Esophagus muscularis mucosa (tissue), 4 donors: ENCODE measurements at regions not wholly inside any gene's neighbourhood (a gene's known extent, or its start where the extent isn't known, plus 50 kb on each side); places are given as distances from the start of the nearest gene placed in this dataset.
A peak's percentile ranks its signal among the peaks of the same experiment; 100 is the strongest.

ENCODE experiments used
- DNase-seq: peaks from one replicate; pipeline ENCODE4 v3.0.0-alpha.2; 2017; ENCODE audit errors: extremely low spot score
- H3K27ac ChIP-seq, 4 donors: fragments of 200-600 bp; sonication (generic); replicated peaks in 1 of 4; 1 replicate in 3 of 4; 2 replicates in 1 of 4; pipeline ENCODE4 v1.5.1; 2016 to 2019; ENCODE audit warnings: mild to moderate bottlenecking in 1 of 4
- H3K27me3 ChIP-seq, 4 donors: fragments of 200-600 bp; sonication (generic); one replicate each; pipeline versions ENCODE4 v1.5.1 to v1.6.0; 2016 to 2019
- H3K36me3 ChIP-seq, 4 donors: fragments of 200-600 bp; sonication (generic); one replicate each; pipeline ENCODE4 v1.5.1; 2016 to 2019
- H3K4me1 ChIP-seq, 4 donors: fragments of 200-600 bp; sonication (generic); one replicate each; pipeline ENCODE4 v1.5.1; 2016 to 2019
- H3K4me3 ChIP-seq, 4 donors: fragments of 200-600 bp; sonication (generic); 1 replicate in 2 of 4; 2 replicates in 2 of 4; pipeline ENCODE4 v1.5.1; 2016 to 2019; ENCODE audit warnings: mild to moderate bottlenecking in 4 of 4, moderate library complexity in 1 of 4
- H3K9me3 ChIP-seq, 4 donors: fragments of 200-600 bp; sonication (generic); 1 replicate in 3 of 4; 2 replicates in 1 of 4; pipeline ENCODE4 v1.5.1; 2016 to 2019
- CTCF ChIP-seq, 3 experiments: fragments of 200-600 bp in 2 of 3; fragments of 450-650 bp in 1 of 3; sonication (generic) in 2 of 3; IDR thresholded peaks; one replicate each; pipeline ENCODE4 v1.5.1; 2017 to 2019; ENCODE audit warnings: antibody characterized with exemption in 3 of 3, mild to moderate bottlenecking in 2 of 3, moderate library complexity in 1 of 3
- EP300 ChIP-seq: sonication (generic); formaldehyde crosslinking; IDR thresholded peaks from one replicate; pipeline ENCODE4 v1.6.1; 2017; ENCODE audit warnings: antibody characterized with exemption
- POLR2A ChIP-seq: fragments of 450-650 bp; IDR thresholded peaks from one replicate; pipeline ENCODE4 v1.6.1; 2017; ENCODE audit warnings: antibody characterized with exemption, moderate library complexity, mild to moderate bottlenecking, low read depth
- POLR2AphosphoS5 ChIP-seq, 2 donors: sonication (generic); formaldehyde crosslinking; IDR thresholded peaks; one replicate each; pipeline ENCODE4 v1.6.1; 2017; ENCODE audit warnings: antibody characterized with exemption in 2 of 2
- WGBS: methylation state at CpG from one replicate; pipeline ENCODE4 v1.1.5; 2018; 5-methylcytosine and 5-hydroxymethylcytosine counted together
- intact Hi-C: fragments of 100-400 bp; cut with DNase I; formaldehyde crosslinking; loops from one replicate; pipeline ENCODE4 v1.15.1; 2023

GRCh38 chr2:147373800-147374422 lies 470.9 kb upstream of the ACVR2A start:
- no peaks in the 10 kb centered on the region for H3K36me3 ChIP-seq
- intact Hi-C loops = no loop called here
- H3K4me3 ChIP-seq = no peak overlapping the region
- peak overlapping the region in 2 of 4 donors; percentile 30 to 49 for H3K27ac ChIP-seq
- H3K4me1 ChIP-seq = peaks cover 0 to 20% (median 16%) of the 10 kb centered on the region in 4 donors
- DNase-seq = no peak
- TF ChIP-seq POLR2AphosphoS5 (IDR thresholded peaks at IDR 0.05) (no peak), CTCF (IDR thresholded peaks at IDR 0.05) (no peak), POLR2A (no peak), EP300 (no peak)
- no peaks in the 10 kb centered on the region for H3K27me3 ChIP-seq
- H3K9me3 ChIP-seq = no peaks in the 10 kb centered on the region
- 46% methylated on average over 3 of the region's 3 CpGs for WGBS

DNA sequence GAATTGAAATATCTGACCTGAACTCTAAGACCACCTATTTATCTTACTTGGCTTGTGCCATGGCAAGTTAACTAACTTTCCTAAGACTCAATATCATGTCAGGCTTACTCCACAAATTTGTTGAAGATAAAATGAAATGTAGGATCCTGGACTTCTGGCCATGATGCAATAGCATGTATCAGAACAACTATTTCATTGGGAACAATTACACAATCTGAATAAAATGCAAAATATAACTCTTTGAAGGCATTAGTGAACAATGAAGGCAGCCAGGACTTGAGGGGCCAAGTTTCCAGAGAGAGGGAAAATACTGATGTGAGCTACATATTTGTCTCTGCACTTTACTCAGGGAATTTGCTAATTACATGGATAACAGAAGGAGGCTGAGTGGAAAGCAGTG lies 476.5 kb upstream of the ACVR2A start:
- intact Hi-C loops = no loop called here
- no peak overlapping the region for H3K4me3 ChIP-seq
- DNase-seq = no peak
- TF ChIP-seq EP300 = no peak
- no peak for TF ChIP-seq CTCF (IDR thresholded peaks at IDR 0.05)
- TF ChIP-seq POLR2AphosphoS5 (IDR thresholded peaks at IDR 0.05) = no peak
- no peak for TF ChIP-seq POLR2A
- peaks cover 0 to 30% (median 28%) of the 10 kb centered on the region in 4 donors for H3K4me1 ChIP-seq
- no peak overlapping the region for H3K27ac ChIP-seq
- H3K27me3 ChIP-seq = no peaks in the 10 kb centered on the region
- H3K36me3 ChIP-seq = no peaks in the 10 kb centered on the region
- H3K9me3 ChIP-seq = no peaks in the 10 kb centered on the region

GRCh38 chr2:147366279-147366678 lies 478.6 kb upstream of the ACVR2A start:
- H3K27ac ChIP-seq = no peak overlapping the region
- H3K36me3 ChIP-seq = no peaks in the 10 kb centered on the region
- 53% methylated on average over 6 of the region's 6 CpGs for WGBS
- no peak overlapping the region for H3K4me3 ChIP-seq
- H3K9me3 ChIP-seq = no peaks in the 10 kb centered on the region
- no peak for DNase-seq
- H3K27me3 ChIP-seq = no peaks in the 10 kb centered on the region
- TF ChIP-seq EP300 (no peak), POLR2AphosphoS5 (IDR thresholded peaks at IDR 0.05) (no peak), CTCF (IDR thresholded peaks at IDR 0.05) (no peak), POLR2A (no peak)
- peaks cover 0 to 42% (median 30%) of the 10 kb centered on the region in 4 donors for H3K4me1 ChIP-seq
- intact Hi-C loops = no loop called here

GRCh38 chr2:147365622-147366021 lies 479.2 kb upstream of the ACVR2A start:
- no peak for DNase-seq
- H3K36me3 ChIP-seq = no peaks in the 10 kb centered on the region
- H3K27ac ChIP-seq = no peak overlapping the region
- H3K4me3 ChIP-seq = no peak overlapping the region
- peaks cover 0 to 48% (median 32%) of the 10 kb centered on the region in 4 donors for H3K4me1 ChIP-seq
- H3K27me3 ChIP-seq = no peaks in the 10 kb centered on the region
- no peaks in the 10 kb centered on the region for H3K9me3 ChIP-seq
- 65% methylated on average over 4 of the region's 4 CpGs for WGBS
- intact Hi-C loops = no loop called here
- no peak for TF ChIP-seq CTCF (IDR thresholded peaks at IDR 0.05)
- no peak for TF ChIP-seq POLR2A
- no peak for TF ChIP-seq EP300
- no peak for TF ChIP-seq POLR2AphosphoS5 (IDR thresholded peaks at IDR 0.05)

- no peaks in the 10 kb centered on the region for H3K9me3 ChIP-seq
- H3K4me1 ChIP-seq = peaks cover 0 to 57% (median 32%) of the 10 kb centered on the region in 4 donors
- H3K4me3 ChIP-seq = peak overlapping the region in 1 of 4 donors; percentile 7
- TF ChIP-seq POLR2AphosphoS5 (IDR thresholded peaks at IDR 0.05) (no peak), EP300 (no peak), POLR2A (no peak), CTCF (IDR thresholded peaks at IDR 0.05) (no peak)
- no peak overlapping the region for H3K27ac ChIP-seq
- no peaks in the 10 kb centered on the region for H3K36me3 ChIP-seq
- 83% methylated on average over 3 of the region's 3 CpGs for WGBS
- no peak for DNase-seq
- H3K27me3 ChIP-seq = no peaks in the 10 kb centered on the region
- intact Hi-C loops = no loop called here
These were observed 480.2 kb upstream of the ACVR2A start for GRCh38 chr2:147364597-147364996.
